GM12878 (cell line): ENCODE measurements at regions not wholly inside any gene's neighbourhood (a gene's known extent, or its start where the extent isn't known, plus 50 kb on each side); places are given as distances from the start of the nearest gene placed in this dataset.

Source experiments
- ATAC-seq: fragments of 200-7000 bp; cut with Tn5 transposase; 3 replicates; pipeline ENCODE4 v1.9.1; 2020; ENCODE audit warnings: mild to moderate bottlenecking, moderate library complexity
- BruUV-seq: library from RNA; stranded (reverse); fragments of 400-500 nt; replicated peaks from 2 replicates; lab custom pipeline; 2021; lab: Mats Ljungman, UMichigan
- CTCF ChIA-PET: fragments of 300-600 bp; sonication (Branson Sonifier 250); formaldehyde crosslinking; extraction: SDS; loops from one replicate; lab custom pipeline; 2021; ENCODE audit warnings: inconsistent platforms; lab: Yijun Ruan, JAX
- POLR2A ChIA-PET: fragments of 350-600 bp; formaldehyde crosslinking; extraction: SDS; loops from one replicate; lab custom pipeline; 2021; ENCODE audit warnings: inconsistent platforms; lab: Charles Lee
- RAD21 ChIA-PET: fragments of 300-600 bp; sonication (Branson Sonifier 250); formaldehyde crosslinking; loops from one replicate; lab custom pipeline; 2023; ENCODE audit warnings: antibody characterized with exemption; ENCODE audit not compliant: unreplicated experiment; lab: Charles Lee
- SMC1A ChIA-PET: fragments of 300-600 bp; sonication (Branson Sonifier 250); formaldehyde crosslinking; loops from one replicate; lab custom pipeline; 2023; ENCODE audit not compliant: unreplicated experiment, uncharacterized antibody; lab: Charles Lee
- DNase-seq: peaks from one replicate; pipeline ENCODE4 v3.0.0-alpha.2; 2011; ENCODE audit warnings: low read depth, low spot score
- FAIRE-seq: peaks from 3 replicates; lab custom pipeline; 2011; peaks lifted over from hg19 to GRCh38; lab: Jason Lieb, UNC
- H2AFZ ChIP-seq: 2 replicates; pipeline ENCODE4 v1.6.0; 2011; ENCODE audit warnings: low read depth, low read length, control low read depth; ENCODE audit not compliant: control insufficient read depth
- H3K27ac ChIP-seq: 2 replicates; pipeline ENCODE4 v1.5.1; 2011; ENCODE audit warnings: control low read depth; ENCODE audit not compliant: control insufficient read depth, insufficient read depth
- H3K27me3 ChIP-seq, 2 experiments: replicated peaks in 1 of 2; 2 replicates each; pipeline versions ENCODE4 v1.6.0 to v1.6.1; 2011; ENCODE audit warnings: low read length in 1 of 2; ENCODE audit not compliant: control insufficient read depth in 2 of 2, insufficient read depth in 2 of 2
- H3K36me3 ChIP-seq, 2 experiments: 2 replicates each; pipeline ENCODE4 v1.5.1; 2011; ENCODE audit warnings: low read length in 1 of 2; ENCODE audit not compliant: control insufficient read depth in 2 of 2, insufficient read depth in 2 of 2
- H3K4me1 ChIP-seq: 2 replicates; pipeline ENCODE4 v1.6.1; 2011; ENCODE audit warnings: mild to moderate bottlenecking, low read length, moderate library complexity, mixed read lengths; ENCODE audit not compliant: control insufficient read depth, insufficient read depth
- H3K4me2 ChIP-seq: 2 replicates; pipeline ENCODE4 v1.6.0; 2011; ENCODE audit warnings: control low read depth; ENCODE audit not compliant: control insufficient read depth, insufficient read depth
- H3K4me3 ChIP-seq: fragments of 200-600 bp; sonication (generic); 2 replicates; pipeline ENCODE4 v1.5.1; 2016
- H3K79me2 ChIP-seq: 2 replicates; pipeline ENCODE4 v1.6.0; 2011; ENCODE audit warnings: low read length; ENCODE audit not compliant: control insufficient read depth, insufficient read depth
- H3K9ac ChIP-seq: 2 replicates; pipeline ENCODE4 v1.8.0; 2011; ENCODE audit warnings: low read length, control low read depth, mixed read lengths; ENCODE audit not compliant: control insufficient read depth, insufficient read depth
- H3K9me3 ChIP-seq: replicated peaks from 3 replicates; pipeline ENCODE4 v1.5.1; 2011; ENCODE audit warnings: mild to moderate bottlenecking, low read length; ENCODE audit not compliant: control insufficient read depth, insufficient read depth
- H4K20me1 ChIP-seq: 2 replicates; pipeline ENCODE4 v1.6.0; 2011; ENCODE audit not compliant: control insufficient read depth, insufficient read depth
- CBX5 ChIP-seq: sonication (generic); IDR thresholded peaks from 2 replicates; pipeline ENCODE4 v1.6.1; 2016; ENCODE audit warnings: low read depth, moderate library complexity, mild to moderate bottlenecking, inconsistent platforms
- IRF5 ChIP-seq: fragments of 450-650 bp; IDR thresholded peaks from 2 replicates; pipeline ENCODE4 v1.6.1; 2017; ENCODE audit warnings: borderline replicate concordance
- MTA3 ChIP-seq: IDR thresholded peaks from 2 replicates; pipeline ENCODE4 v1.6.1; 2012; ENCODE audit warnings: low read length, inconsistent platforms, borderline replicate concordance
- MYB ChIP-seq: fragments of 150-350 bp; IDR thresholded peaks from 2 replicates; pipeline ENCODE4 v1.6.1; 2014; ENCODE audit warnings: mild to moderate bottlenecking, low read depth, low read length, borderline replicate concordance
- PML ChIP-seq: IDR thresholded peaks from 2 replicates; pipeline ENCODE4 v1.6.1; 2012; ENCODE audit warnings: low read length, inconsistent platforms
- SP1 ChIP-seq: IDR thresholded peaks from one replicate; pipeline ENCODE4 v1.6.1; 2011; ENCODE audit warnings: low read depth, low read length
- SPI1 ChIP-seq: IDR thresholded peaks from 2 replicates; pipeline ENCODE4 v1.6.1; 2011; ENCODE audit warnings: low read depth, mild to moderate bottlenecking, low read length, moderate library complexity, borderline replicate concordance; ENCODE audit not compliant: insufficient read depth
- USF1 ChIP-seq: IDR thresholded peaks from 2 replicates; pipeline ENCODE4 v1.6.1; 2011; ENCODE audit warnings: borderline replicate concordance, low read depth, mild to moderate bottlenecking, moderate library complexity, mixed read lengths, low read length; ENCODE audit not compliant: insufficient read depth; ENCODE audit errors: extremely low read length
- ZNF622 ChIP-seq: fragments of 450-650 bp; IDR thresholded peaks from 2 replicates; pipeline ENCODE4 v1.6.1; 2017; ENCODE audit warnings: mild to moderate bottlenecking, inconsistent platforms
- ZNF687 ChIP-seq: fragments of 450-650 bp; IDR thresholded peaks from 2 replicates; pipeline ENCODE4 v1.6.1; 2017; ENCODE audit warnings: mild to moderate bottlenecking, moderate library complexity
- WGBS: methylation state at CpG from one replicate; pipeline ENCODE4 v1.1.6; 2016; ENCODE audit warnings: low lambda C conversion rate; ENCODE audit not compliant: insufficient replicate concordance, insufficient coverage; ENCODE audit errors: missing lambda C conversion rate; 5-methylcytosine and 5-hydroxymethylcytosine counted together
- in situ Hi-C: fragments of 300-500 bp; cut with MboI; formaldehyde crosslinking; loops from 9 replicates; pipeline ENCODE4 v1.14.3; 2018; ENCODE audit warnings: mixed read lengths
- intact Hi-C: fragments of 100-400 bp; cut with micrococcal nuclease; formaldehyde crosslinking; loops from one replicate; pipeline ENCODE4 v1.14.2; 2022; ENCODE audit not compliant: unreplicated experiment

- no peak for TF ChIP-seq IRF5
Observed at GRCh38 chr3:168241156-168241555, 145.4 kb upstream of the GOLIM4 start (continued).

GRCh38 chr3:168239287-168239686 lies 143.6 kb upstream of the GOLIM4 start:
- Histone ChIP-seq H3K9me3 (no peaks in the 10 kb centered on the region; the same call in 2 of the 3 replicates), H3K4me2 (no peak overlapping the region), H3K27me3 (peaks cover 0 to 3% of the 10 kb centered on the region in 2 experiments; a peak in 1 of 4 replicates), H3K79me2 (no peaks in the 10 kb centered on the region), H3K4me3 (no peak overlapping the region), H4K20me1 (no peaks in the 10 kb centered on the region), H2AFZ (no peak overlapping the region), H3K36me3 (no peaks in the 10 kb centered on the region), H3K27ac (no peak overlapping the region), H3K9ac (no peak overlapping the region), H3K4me1 (no peaks in the 10 kb centered on the region)
- TF ChIP-seq PML (no peak), SP1 (no peak), MTA3 (no peak), CBX5 (no peak), USF1 (no peak), SPI1 (peak; percentile 39; the same call in 1 of the 2 replicates), MYB (no peak), ZNF622 (no peak), ZNF687 (no peak)
- SMC1A ChIA-PET = no interaction called here
- ATAC-seq (no peak), DNase-seq (no peak), FAIRE-seq (no peak)
- RAD21 ChIA-PET = no interaction called here
- CTCF ChIA-PET = no interaction called here
- POLR2A ChIA-PET = no interaction called here
- BruUV-seq = no TSS peak
- WGBS = 0% methylated on average over 1 of the region's 1 CpG
- intact Hi-C loops = no loop called here
- in situ Hi-C loops = no loop called here
